Stimulated activated naive CD8-positive, alpha-beta T cell treated with anti-CD3 and anti-CD28 coated beads, Interleukin-15, Interleukin-2, amounts not matched to agents 100 U/mL and 50 U/mL, for 24 hours (primary cell): ENCODE measurements at regions not wholly inside any gene's neighbourhood (a gene's known extent, or its start where the extent isn't known, plus 50 kb on each side); places are given as distances from the start of the nearest gene placed in this dataset.

Experiments
- ATAC-seq: fragments of 150-1000 bp; cut with Tn5 transposase; one replicate; pipeline ENCODE4 v1.10.0; 2021
- DNase-seq: peaks from one replicate; pipeline ENCODE4 v3.0.0; 2021

DNA sequence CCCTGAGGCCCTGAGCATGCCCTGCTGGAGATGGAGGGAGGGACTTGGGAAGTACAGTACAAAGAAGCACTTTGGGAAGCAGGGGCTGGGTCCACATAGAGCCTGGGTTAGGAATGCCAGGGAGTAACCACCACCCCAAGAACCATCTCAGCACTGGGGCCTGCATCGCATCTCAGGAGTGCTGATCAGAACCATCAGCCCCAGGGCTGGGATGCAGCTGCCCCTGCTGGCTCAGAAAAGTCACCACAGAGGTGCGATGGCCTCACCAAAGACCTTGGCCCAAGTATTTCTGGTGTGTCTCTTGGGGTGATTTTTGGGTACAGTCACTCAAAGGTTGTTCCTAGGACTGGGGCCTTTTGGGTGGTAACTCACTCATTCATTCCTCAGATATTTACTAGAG is 236.8 kb upstream of the MVB12B start:
- DNase-seq (no peak), ATAC-seq (no peak)

- DNase-seq (no peak), ATAC-seq (no peak)
Measured at GRCh38 chr9:126093771-126094170, 232.9 kb upstream of the MVB12B start.

DNA sequence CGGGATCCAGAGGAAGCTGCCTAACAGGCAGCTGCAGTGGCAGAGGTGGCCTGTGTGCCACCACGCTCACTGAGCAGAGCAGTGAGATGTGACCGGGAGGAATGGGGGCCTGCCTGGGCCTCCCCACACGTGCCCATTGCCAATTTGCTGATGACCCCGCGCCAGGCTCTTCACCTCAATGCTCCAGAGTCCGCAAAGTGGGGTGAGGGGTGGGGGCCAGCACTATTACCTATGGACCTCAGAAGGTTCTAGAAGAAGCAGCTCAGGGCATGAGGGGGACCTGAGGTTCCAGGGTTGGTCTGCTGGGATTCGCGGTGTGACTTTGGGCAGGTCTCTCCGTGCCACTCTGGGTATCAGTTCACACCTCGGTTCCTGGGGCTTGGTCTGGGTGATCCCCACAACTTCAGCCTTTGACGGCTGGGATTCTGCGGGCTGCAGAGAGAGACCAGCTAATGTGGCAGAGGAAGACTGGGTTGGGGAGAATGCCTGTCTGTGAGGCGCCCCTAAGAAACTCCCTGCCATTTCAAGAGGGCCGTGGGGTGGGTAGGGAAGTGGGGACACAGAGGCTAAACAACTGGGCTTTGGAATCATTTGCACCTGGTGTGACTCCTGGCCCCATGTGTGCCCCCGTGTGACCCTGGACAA is 231.0 kb upstream of the MVB12B start:
- no peak for ATAC-seq
- DNase-seq = no peak

DNA sequence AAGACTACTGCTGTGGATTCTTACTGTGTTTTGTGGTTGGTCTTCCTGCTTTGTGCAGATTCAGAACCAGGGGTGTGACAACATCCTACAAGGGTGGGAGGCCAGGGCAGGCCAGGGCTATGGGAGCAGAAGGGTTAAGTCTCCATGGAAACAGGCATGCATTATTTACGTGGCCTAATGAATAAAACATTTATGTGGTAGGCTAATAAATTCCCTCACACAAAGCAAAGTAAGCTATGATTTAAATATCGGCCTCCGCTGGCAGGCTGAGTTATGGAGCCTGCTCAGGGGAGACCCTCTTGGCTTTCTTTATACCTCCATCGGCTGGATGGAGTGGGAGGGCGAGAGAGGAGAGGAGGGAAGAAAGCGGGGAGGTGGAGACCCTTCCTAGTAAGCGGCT is 230.3 kb upstream of the MVB12B start:
- DNase-seq = no peak

GRCh38 chr9:126097679-126098078 is 228.9 kb upstream of the MVB12B start:
- ATAC-seq (no peak), DNase-seq (no peak)

More for the DNA sequence above, 230.3 kb upstream of the MVB12B start:
- ATAC-seq = no peak

DNA sequence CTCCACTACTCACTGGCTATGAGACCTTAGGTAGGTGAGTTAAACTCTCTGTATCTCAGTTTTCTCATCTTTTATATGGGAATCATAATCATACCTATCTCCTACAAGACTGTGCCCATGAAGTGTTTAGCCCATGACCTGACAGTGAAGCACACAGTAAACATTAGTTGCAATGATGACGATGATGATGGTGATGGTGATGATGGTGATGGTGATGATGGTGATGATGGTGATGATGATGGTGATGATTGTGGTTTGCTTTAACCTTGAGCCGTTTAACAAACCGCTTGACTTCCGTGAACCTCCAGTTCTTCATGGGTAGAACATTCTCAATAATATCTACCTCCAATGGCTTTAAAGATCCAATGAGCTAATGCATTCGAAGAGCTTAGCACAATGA is 220.2 kb upstream of the MVB12B start:
- DNase-seq (no peak), ATAC-seq (no peak)

GRCh38 chr9:126107693-126108092 is 218.9 kb upstream of the MVB12B start:
- DNase-seq (no peak), ATAC-seq (no peak)

- ATAC-seq = no peak
Measured at GRCh38 chr9:126108240-126108639, 218.4 kb upstream of the MVB12B start.

GRCh38 chr9:126109575-126109974 is 217.1 kb upstream of the MVB12B start:
- DNase-seq = no peak
- ATAC-seq = no peak

More at GRCh38 chr9:126108240-126108639, 218.4 kb upstream of the MVB12B start:
- DNase-seq = no peak

GRCh38 chr9:126111556-126111955 is 215.1 kb upstream of the MVB12B start:
- no peak for ATAC-seq

DNA sequence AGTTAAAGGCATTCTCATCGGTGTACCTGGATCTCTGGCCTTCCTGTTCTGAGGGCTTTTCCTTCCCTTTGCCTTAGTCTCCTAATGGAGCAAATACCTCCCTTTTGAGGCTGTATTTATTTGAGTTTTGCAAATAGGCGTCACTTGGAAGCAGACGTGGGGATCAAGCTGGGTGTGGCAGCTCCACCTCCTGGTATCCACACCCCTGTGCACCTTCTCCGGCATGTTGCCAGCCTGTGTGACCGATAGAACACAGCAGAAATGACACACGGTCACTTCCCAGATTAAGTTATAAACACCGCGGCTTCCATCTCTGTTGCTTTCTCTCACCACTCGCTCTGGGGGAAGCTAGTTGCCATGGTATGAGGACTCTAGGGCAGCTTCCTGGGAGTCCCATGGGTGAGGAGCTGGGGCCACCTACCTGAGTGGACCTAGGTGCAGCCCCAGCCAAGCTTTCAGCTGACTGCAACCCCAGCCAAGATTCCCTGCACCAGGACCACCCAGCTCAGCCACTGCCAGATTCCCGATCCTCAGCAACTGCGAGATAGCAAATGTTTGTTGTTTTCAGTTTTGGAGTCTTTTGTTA is 214.4 kb upstream of the MVB12B start:
- no peak for ATAC-seq
- DNase-seq = no peak

More at GRCh38 chr9:126111556-126111955, 215.1 kb upstream of the MVB12B start:
- no peak for DNase-seq

GRCh38 chr9:126113176-126113575 is 213.5 kb upstream of the MVB12B start:
- DNase-seq (no peak), ATAC-seq (no peak)

DNA sequence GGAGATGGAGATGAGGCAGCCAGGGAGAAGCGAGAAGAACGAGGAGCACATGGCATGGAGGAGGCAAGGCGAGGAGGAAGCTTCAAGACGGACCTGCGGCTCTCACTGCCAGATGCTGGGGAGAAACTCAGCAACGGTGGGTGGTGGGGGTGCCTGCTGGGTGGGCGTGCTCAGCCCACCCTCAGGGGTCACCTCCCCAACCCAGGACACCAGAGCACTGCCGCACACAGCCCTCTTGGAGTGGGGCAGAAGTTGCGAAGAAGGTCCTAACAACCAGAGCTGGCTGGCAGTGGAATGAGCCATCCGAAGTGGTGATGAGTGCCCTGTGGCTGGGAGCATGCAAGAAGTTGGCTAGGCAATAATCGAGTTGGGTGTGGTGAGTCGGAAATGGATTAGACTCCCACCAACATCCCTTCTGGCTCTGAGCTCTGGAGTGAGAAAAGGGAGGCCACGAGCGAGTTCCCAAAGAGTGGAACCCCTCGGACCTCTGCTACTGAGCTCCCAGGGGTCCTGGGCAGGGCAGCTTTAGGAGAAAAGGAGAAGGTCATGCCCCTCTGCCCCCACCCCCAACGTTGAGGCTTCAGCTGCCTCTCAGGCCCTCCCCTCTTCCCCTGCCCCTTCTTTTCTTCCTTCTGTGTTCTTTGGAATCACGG is 212.7 kb upstream of the MVB12B start:
- ATAC-seq = no peak
- DNase-seq = no peak

DNA sequence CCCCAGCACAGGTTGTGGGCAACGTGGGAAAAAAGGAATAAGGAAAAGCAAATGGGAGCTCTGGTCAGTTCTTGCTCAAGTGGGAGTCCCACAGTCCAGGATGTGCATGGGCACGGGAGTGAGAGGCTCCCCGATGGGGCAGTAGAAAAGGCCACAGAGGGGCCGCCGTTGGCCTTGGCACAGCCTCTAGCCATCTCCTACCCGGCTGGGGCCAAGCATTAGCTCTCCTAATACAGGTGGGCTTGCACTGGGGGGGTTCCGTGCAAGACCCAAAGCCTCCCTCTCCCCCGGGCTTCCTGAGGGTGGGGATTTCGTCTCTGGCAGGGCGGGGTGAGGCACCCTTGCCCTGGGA is 212.2 kb upstream of the MVB12B start:
- DNase-seq (no peak), ATAC-seq (no peak)

- ATAC-seq = no peak
- no peak for DNase-seq
Measured at GRCh38 chr9:126114850-126115460, 211.7 kb upstream of the MVB12B start.

- no peak for DNase-seq
- ATAC-seq = no peak
Measured at GRCh38 chr9:126116351-126117157, 210.1 kb upstream of the MVB12B start.

DNA sequence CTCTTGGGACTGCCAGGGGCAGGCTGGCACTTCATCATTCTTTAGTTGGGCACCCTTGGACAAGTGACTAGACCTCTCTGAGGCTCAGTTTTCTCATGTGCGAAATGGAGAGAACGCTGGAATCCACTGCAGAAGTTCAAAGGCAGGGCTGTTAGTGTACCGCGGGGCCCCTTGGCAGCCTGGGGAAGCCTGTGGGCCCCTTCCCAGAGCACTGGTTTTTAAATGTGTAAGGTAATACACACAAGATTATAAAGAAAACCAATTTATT is 209.5 kb upstream of the MVB12B start:
- no peak for DNase-seq
- no peak for ATAC-seq

DNA sequence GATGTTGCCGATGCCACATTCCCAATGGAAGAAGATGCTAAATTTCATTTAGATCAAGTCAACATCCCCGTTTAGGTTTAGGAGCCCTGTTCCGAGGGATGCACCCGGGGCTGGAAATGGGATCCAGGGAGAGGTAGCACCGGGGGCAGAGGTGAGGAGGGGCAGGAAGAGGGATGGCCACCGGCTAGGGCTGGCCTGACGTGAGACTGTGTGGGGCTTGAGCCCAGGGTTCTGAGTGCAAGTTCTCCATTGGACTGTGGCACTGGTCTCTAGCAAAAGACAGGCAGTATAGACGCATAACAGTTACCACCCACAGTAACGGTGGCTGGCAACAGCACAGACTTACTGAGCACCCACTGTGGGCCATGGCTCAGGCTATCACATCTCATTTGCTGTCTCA is 209.0 kb upstream of the MVB12B start:
- DNase-seq (no peak), ATAC-seq (no peak)

- DNase-seq (no peak), ATAC-seq (no peak)
Measured at GRCh38 chr9:126119731-126120130, 206.9 kb upstream of the MVB12B start.

DNA sequence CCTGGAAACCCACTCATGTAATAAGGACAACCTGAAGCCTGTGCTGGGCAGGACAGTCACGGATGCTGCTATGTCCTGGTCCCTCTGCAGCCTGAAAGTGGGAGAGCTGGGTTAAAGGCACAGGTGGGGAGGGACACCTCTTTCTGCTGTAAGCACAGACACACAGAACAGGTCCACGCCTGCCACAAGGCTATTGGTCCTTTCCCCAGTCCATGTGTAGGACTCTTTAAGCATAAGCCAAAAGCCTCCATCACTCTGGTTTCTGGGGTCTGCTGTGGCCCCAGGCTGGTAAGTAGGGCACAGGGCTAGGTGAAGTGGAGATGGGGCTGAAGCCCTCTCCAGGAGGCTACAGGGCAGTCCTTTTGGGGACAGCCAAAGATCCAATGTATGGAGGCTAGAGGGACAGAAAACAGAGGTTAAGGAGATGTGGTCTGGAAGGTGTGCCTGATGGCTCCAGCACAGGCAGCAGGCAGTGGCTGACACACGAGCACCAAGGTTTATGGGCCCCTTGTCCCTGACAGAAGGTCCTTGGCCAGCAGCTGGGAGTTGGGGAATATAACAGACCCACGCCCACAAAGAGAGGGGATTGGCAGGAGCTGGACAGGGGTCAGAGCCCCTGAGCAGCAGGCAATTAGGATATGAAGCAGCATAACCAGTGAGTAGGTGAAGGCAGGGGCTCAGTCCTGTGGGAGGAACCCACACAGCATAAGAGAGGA is 203.6 kb upstream of the MVB12B start:
- DNase-seq = no peak
- no peak for ATAC-seq

GRCh38 chr9:126123927-126124326 is 202.7 kb upstream of the MVB12B start:
- DNase-seq (no peak), ATAC-seq (no peak)

DNA sequence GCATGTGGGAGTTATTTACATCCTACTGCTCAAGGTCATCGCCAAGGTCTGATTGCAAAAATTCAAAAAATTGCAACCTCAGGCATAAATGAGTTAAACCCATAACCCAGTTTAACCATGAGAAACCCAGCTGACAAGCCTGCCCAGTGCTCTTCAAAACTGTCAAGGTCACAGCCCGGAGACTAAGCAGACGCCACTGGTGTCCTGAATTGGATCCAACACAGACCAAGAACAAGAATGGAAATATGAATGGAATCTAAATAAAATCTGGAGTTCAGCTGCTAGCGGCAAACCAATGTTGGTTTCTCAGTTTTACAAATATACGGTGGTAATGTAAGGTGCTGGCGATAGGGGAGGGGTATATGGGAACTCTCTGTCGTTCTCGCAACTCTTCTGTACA is 201.5 kb upstream of the MVB12B start:
- no peak for ATAC-seq
- DNase-seq = no peak
